GM23338 (cell line): ENCODE measurements at regions not wholly inside any gene's neighbourhood (a gene's known extent, or its start where the extent isn't known, plus 50 kb on each side); places are given as distances from the start of the nearest gene placed in this dataset.

Experiments
- ATAC-seq: fragments of 200-7000 bp; cut with Tn5 transposase; 3 replicates; pipeline ENCODE4 v1.9.1; 2020
- DNase-seq: peaks from one replicate; pipeline ENCODE4 v3.0.0-alpha.2; 2015; ENCODE audit warnings: low spot score
- H2AFZ ChIP-seq: fragments of 200-600 bp; sonication (generic); 2 replicates; pipeline ENCODE4 v1.8.0; 2016; ENCODE audit warnings: antibody characterized with exemption, mild to moderate bottlenecking, moderate library complexity
- H3F3A ChIP-seq: fragments of 200-600 bp; sonication (generic); replicated peaks from 2 replicates; pipeline ENCODE4 v1.8.0; 2017; ENCODE audit warnings: antibody characterized with exemption, mixed run types, low read depth
- H3K27ac ChIP-seq: fragments of 200-600 bp; sonication (generic); 2 replicates; pipeline ENCODE4 v1.6.1; 2016; ENCODE audit warnings: low read depth
- H3K27me3 ChIP-seq: fragments of 200-600 bp; sonication (generic); 2 replicates; pipeline ENCODE4 v1.8.0; 2016; ENCODE audit warnings: mild to moderate bottlenecking, mixed run types, moderate library complexity; ENCODE audit not compliant: insufficient read depth
- H3K36me3 ChIP-seq: fragments of 200-600 bp; sonication (generic); 2 replicates; pipeline ENCODE4 v1.8.0; 2016; ENCODE audit warnings: mild to moderate bottlenecking; ENCODE audit not compliant: insufficient read depth
- H3K4me1 ChIP-seq: fragments of 200-600 bp; sonication (generic); 2 replicates; pipeline ENCODE4 v1.8.0; 2016; ENCODE audit warnings: mild to moderate bottlenecking, moderate library complexity; ENCODE audit not compliant: insufficient read depth
- H3K4me2 ChIP-seq: fragments of 200-600 bp; sonication (generic); 2 replicates; pipeline ENCODE4 v1.7.1; 2017; ENCODE audit warnings: mixed run types
- H3K4me3 ChIP-seq: fragments of 200-600 bp; sonication (generic); 2 replicates; pipeline ENCODE4 v1.6.1; 2016; ENCODE audit warnings: mixed run types
- H3K79me2 ChIP-seq: fragments of 200-600 bp; sonication (generic); replicated peaks from 2 replicates; pipeline ENCODE4 v1.8.0; 2017; ENCODE audit warnings: mild to moderate bottlenecking; ENCODE audit not compliant: insufficient read depth
- H3K9me2 ChIP-seq: fragments of 200-600 bp; sonication (generic); 2 replicates; pipeline ENCODE4 v1.8.0; 2017; ENCODE audit not compliant: insufficient read depth
- H4K20me1 ChIP-seq: fragments of 200-600 bp; sonication (generic); replicated peaks from 2 replicates; pipeline ENCODE4 v1.8.0; 2017; ENCODE audit warnings: mild to moderate bottlenecking; ENCODE audit not compliant: insufficient read depth
- H3K27ac Mint-ChIP-seq: 2 replicates; pipeline ENCODE4 v1.8.0; 2020; ENCODE audit warnings: inconsistent platforms, mild to moderate bottlenecking, moderate library complexity, mixed read lengths
- H3K27me3 Mint-ChIP-seq: 3 replicates; pipeline ENCODE4 v1.8.0; 2022; ENCODE audit warnings: low read depth, mild to moderate bottlenecking, moderate library complexity, mixed read lengths, inconsistent platforms; ENCODE audit not compliant: insufficient read depth, poor library complexity
- H3K36me3 Mint-ChIP-seq: 3 replicates; pipeline ENCODE4 v1.8.0; 2021; ENCODE audit warnings: low read depth, mild to moderate bottlenecking, inconsistent platforms, moderate library complexity, mixed read lengths
- H3K4me1 Mint-ChIP-seq: 3 replicates; pipeline ENCODE4 v1.8.0; 2020; ENCODE audit warnings: mild to moderate bottlenecking, inconsistent platforms, mixed read lengths
- H3K4me3 Mint-ChIP-seq: 3 replicates; pipeline ENCODE4 v1.8.0; 2021; ENCODE audit warnings: moderate library complexity, mild to moderate bottlenecking, inconsistent platforms, mixed read lengths
- H3K9me3 Mint-ChIP-seq: 3 replicates; pipeline ENCODE4 v1.8.0; 2020; ENCODE audit warnings: moderate library complexity, mild to moderate bottlenecking, inconsistent platforms, mixed read lengths
- CREB1 ChIP-seq: fragments of 250-450 bp; sonication (Bioruptor Pico); IDR thresholded peaks from 2 replicates; pipeline ENCODE4 v1.5.0; 2020; ENCODE audit warnings: low read depth, mild to moderate bottlenecking, moderate library complexity
- CTCF ChIP-seq, 2 experiments: fragments of 200-600 bp in 1 of 2; sonication (generic) in 1 of 2; conservative IDR thresholded peaks; 2 replicates each; pipeline versions ENCODE4 v1.5.1 to v1.6.1; 2016 to 2017; ENCODE audit warnings: antibody characterized with exemption in 2 of 2, low read depth in 2 of 2, mild to moderate bottlenecking in 2 of 2, moderate library complexity in 1 of 2
- ETS1 ChIP-seq: IDR thresholded peaks from 2 replicates; pipeline ENCODE4 v1.6.1; 2016; ENCODE audit warnings: antibody characterized with exemption
- NANOG ChIP-seq: IDR thresholded peaks from 2 replicates; pipeline ENCODE4 v1.6.1; 2016; ENCODE audit warnings: antibody characterized with exemption, borderline replicate concordance

GRCh38 chr6:164928057-164928727 lies 381.2 kb downstream of the C6orf118 start (continued):
- TF ChIP-seq CTCF (conservative IDR thresholded peaks at IDR 0.05; ENCODE audit: low read depth in 2 of 2) (no peak), ETS1 (no peak)

- Histone ChIP-seq H3K9me2 (no peaks in the 10 kb centered on the region), H3K4me1 (no peaks in the 10 kb centered on the region), H4K20me1 (no peaks in the 10 kb centered on the region), H3K4me2 (no peak overlapping the region), H3F3A (no peaks in the 10 kb centered on the region), H2AFZ (0 out of 2 replicates have a peak overlapping the region, but pooled peaks have one; percentile 19), H3K4me3 (no peak overlapping the region), H3K79me2 (no peaks in the 10 kb centered on the region), H3K27ac (no peak overlapping the region), H3K36me3 (no peaks in the 10 kb centered on the region), H3K27me3 (no peaks in the 10 kb centered on the region)
- ATAC-seq (peak; percentile 99), DNase-seq (peak; percentile 77)
- Mint-ChIP-seq H3K36me3 (peaks cover 6% of the 10 kb centered on the region), H3K4me1 (no peaks in the 10 kb centered on the region), H3K9me3 (peaks cover 8% of the 10 kb centered on the region), H3K27me3 (no peaks in the 10 kb centered on the region), H3K27ac (no peak overlapping the region), H3K4me3 (no peak overlapping the region)
- peak; percentile 89 to 94 for TF ChIP-seq CTCF (conservative IDR thresholded peaks at IDR 0.05; ENCODE audit: low read depth in 2 of 2)
- no peak for TF ChIP-seq NANOG
- no peak for TF ChIP-seq CREB1 (CRISPR knock-in tag)
- no peak for TF ChIP-seq ETS1
Measured at GRCh38 chr6:164927288-164928056, 381.9 kb downstream of the C6orf118 start.
